ENCODE measurements at regions not wholly inside any gene's neighbourhood (a gene's known extent, or its start where the extent isn't known, plus 50 kb on each side); places are given as distances from the start of the nearest gene placed in this dataset.

DNA sequence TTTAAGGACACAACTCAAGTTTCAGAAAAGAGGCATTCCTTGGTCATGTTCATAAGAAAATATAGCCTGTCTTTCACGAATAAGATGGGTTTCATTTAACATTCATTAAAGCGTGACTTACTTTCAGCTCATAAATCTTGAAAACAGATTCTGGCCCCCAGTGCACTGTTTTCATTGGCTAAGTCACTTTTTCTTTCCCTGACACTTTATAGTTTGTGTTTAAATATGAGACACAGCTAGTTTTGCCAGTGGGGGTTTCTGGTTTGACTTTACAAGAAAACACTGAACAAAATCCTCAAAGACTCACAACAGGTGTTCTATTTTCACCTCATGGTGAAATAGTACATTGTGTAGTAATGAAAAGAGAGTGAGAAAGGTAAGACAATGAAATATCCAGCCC, 65.9 kb downstream of the PHLDA1 start:
- no peak for TF ChIP-seq CEBPB (IDR thresholded peaks at IDR 0.05)
- no peak for TF ChIP-seq EGR1 (IDR thresholded peaks at IDR 0.05)
- no peak for TF ChIP-seq YY1 (IDR thresholded peaks at IDR 0.05; ENCODE audit: low read depth)
- TF ChIP-seq, protein P1, sequence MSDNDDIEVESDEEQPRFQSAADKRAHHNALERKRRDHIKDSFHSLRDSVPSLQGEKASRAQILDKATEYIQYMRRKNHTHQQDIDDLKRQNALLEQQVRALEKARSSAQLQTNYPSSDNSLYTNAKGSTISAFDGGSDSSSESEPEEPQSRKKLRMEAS (IDR thresholded peaks at IDR 0.05), result no peak
- TF ChIP-seq, protein P2, sequence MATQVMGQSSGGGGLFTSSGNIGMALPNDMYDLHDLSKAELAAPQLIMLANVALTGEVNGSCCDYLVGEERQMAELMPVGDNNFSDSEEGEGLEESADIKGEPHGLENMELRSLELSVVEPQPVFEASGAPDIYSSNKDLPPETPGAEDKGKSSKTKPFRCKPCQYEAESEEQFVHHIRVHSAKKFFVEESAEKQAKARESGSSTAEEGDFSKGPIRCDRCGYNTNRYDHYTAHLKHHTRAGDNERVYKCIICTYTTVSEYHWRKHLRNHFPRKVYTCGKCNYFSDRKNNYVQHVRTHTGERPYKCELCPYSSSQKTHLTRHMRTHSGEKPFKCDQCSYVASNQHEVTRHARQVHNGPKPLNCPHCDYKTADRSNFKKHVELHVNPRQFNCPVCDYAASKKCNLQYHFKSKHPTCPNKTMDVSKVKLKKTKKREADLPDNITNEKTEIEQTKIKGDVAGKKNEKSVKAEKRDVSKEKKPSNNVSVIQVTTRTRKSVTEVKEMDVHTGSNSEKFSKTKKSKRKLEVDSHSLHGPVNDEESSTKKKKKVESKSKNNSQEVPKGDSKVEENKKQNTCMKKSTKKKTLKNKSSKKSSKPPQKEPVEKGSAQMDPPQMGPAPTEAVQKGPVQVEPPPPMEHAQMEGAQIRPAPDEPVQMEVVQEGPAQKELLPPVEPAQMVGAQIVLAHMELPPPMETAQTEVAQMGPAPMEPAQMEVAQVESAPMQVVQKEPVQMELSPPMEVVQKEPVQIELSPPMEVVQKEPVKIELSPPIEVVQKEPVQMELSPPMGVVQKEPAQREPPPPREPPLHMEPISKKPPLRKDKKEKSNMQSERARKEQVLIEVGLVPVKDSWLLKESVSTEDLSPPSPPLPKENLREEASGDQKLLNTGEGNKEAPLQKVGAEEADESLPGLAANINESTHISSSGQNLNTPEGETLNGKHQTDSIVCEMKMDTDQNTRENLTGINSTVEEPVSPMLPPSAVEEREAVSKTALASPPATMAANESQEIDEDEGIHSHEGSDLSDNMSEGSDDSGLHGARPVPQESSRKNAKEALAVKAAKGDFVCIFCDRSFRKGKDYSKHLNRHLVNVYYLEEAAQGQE (IDR thresholded peaks at IDR 0.05; ENCODE audit: low read depth), result no peak
- no peak for TF ChIP-seq FOXM1 (IDR thresholded peaks at IDR 0.05; ENCODE audit: borderline replicate concordance, low read depth)

Data from Ishikawa (cell line).